Heart left ventricle (tissue), 13 donors: ENCODE measurements at regions not wholly inside any gene's neighbourhood (a gene's known extent, or its start where the extent isn't known, plus 50 kb on each side); places are given as distances from the start of the nearest gene placed in this dataset.
"Not testable (repeated sequence)": the region's sequence is repeated elsewhere in the genome, so short reads cannot be mapped to it uniquely, and the experiment has no call there.

Source experiments
- POLR2A ChIP-seq, 2 donors: fragments of 450-650 bp; IDR thresholded peaks; one replicate each; pipeline ENCODE4 v1.6.1; 2017; ENCODE audit warnings: antibody characterized with exemption in 2 of 2, mild to moderate bottlenecking in 2 of 2, moderate library complexity in 2 of 2
- TF ChIP-seq, protein P1 (sequence below), 12 donors: fragments of 200-600 bp; sonication (generic) in 4 of 12; IDR thresholded peaks; one replicate each; pipeline versions ENCODE4 v1.5.0 to v1.8.0; 2018 to 2022; ENCODE audit warnings: antibody characterized with exemption in 12 of 12, mild to moderate bottlenecking in 5 of 12
- donor health status: ischemic (EF 13 %, LVEDD 7.1; RV severe dilation, severe dysfunction).
- donor health status: DM: no; HTN: yes; CAD: no.
- donor health status: DM: no; HTN: no; CAD: no.
- donor health status: ischemic (EF 25% LVEDD 6.9; RV normal size, moderate dysfunction).
- donor health status: ischemic (EF 25% LVEDD 5.7; RV mildly dilated, moderate dysfunction).
- donor health status: ischemic (EF 35%, LVEDD 5.7; RV mildly dilated, moderate dysfunction).
- donor health status: nonischemic (EF 11% LVEDD 7.7; RV severe dilation, severe dysfunction).
- donor health status: DM: yes; HTN: yes; CAD: no.
- donor health status: PGD.
- donor health status: ischemic (EF 29% LVEDD 5.4; RV normal size, mild dysfunction).
- donor health status: nonischemic (EF 23%, LVEDD 6.1; RV moderate dilation, normal function).

DNA sequence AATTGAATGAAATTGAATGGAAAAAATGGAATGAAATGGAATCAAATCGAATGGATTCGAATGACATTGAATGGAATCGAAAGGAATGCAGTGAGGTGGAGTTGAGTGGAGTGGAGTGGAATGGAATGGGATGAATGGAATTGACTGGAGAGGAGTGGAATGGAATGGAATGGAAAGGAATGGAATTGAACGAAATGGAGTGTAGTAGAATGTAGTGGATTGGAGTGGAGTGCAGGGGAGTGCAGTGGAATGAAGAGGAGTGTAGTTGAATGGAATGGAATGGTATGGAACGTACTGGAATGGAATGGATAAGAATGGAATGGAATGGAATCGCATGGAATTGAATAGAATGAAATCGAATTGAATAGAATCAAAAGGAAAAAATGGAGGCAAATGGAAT lies 1047.3 kb downstream of the CDY1 start:
- TF ChIP-seq, protein P1, sequence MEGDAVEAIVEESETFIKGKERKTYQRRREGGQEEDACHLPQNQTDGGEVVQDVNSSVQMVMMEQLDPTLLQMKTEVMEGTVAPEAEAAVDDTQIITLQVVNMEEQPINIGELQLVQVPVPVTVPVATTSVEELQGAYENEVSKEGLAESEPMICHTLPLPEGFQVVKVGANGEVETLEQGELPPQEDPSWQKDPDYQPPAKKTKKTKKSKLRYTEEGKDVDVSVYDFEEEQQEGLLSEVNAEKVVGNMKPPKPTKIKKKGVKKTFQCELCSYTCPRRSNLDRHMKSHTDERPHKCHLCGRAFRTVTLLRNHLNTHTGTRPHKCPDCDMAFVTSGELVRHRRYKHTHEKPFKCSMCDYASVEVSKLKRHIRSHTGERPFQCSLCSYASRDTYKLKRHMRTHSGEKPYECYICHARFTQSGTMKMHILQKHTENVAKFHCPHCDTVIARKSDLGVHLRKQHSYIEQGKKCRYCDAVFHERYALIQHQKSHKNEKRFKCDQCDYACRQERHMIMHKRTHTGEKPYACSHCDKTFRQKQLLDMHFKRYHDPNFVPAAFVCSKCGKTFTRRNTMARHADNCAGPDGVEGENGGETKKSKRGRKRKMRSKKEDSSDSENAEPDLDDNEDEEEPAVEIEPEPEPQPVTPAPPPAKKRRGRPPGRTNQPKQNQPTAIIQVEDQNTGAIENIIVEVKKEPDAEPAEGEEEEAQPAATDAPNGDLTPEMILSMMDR (IDR thresholded peaks at IDR 0.05): not testable (repeated sequence)
- not testable (repeated sequence) for TF ChIP-seq POLR2A (IDR thresholded peaks at IDR 0.05)
